OCI-LY3 (cell line): ENCODE measurements at regions not wholly inside any gene's neighbourhood (a gene's known extent, or its start where the extent isn't known, plus 50 kb on each side); places are given as distances from the start of the nearest gene placed in this dataset.

Experiments
- H2AFZ ChIP-seq: fragments of 200-600, 300-600 bp; shearing (Covaris generic); 2 replicates; pipeline ENCODE4 v1.6.0; 2014; ENCODE audit warnings: antibody characterized with exemption, low read depth, low read length
- H3K27ac ChIP-seq: fragments of 200-600, 300-600 bp; sonication (generic); 2 replicates; pipeline ENCODE4 v1.5.1; 2014; ENCODE audit warnings: mild to moderate bottlenecking, low read length, moderate library complexity, mixed read lengths
- H3K27me3 ChIP-seq: fragments of 200-600, 300-600 bp; sonication (generic); 2 replicates; pipeline ENCODE4 v1.6.1; 2014; ENCODE audit warnings: low read depth, low read length, mixed read lengths
- H3K36me3 ChIP-seq: fragments of 200-600, 300-600 bp; sonication (generic); replicated peaks from 2 replicates; pipeline ENCODE3; 2014; ENCODE audit warnings: low read depth, low read length, mixed read lengths
- H3K4me1 ChIP-seq: fragments of 300-600, 200-600 bp; sonication (generic); 2 replicates; pipeline ENCODE4 v1.6.1; 2014; ENCODE audit warnings: low read length, mixed read lengths
- H3K4me2 ChIP-seq: fragments of 200-600, 300-600 bp; sonication (generic); 2 replicates; pipeline ENCODE4 v1.6.1; 2014; ENCODE audit warnings: low read length, mixed read lengths
- H3K4me3 ChIP-seq: fragments of 300-600, 200-600 bp; sonication (generic); 2 replicates; pipeline ENCODE4 v1.5.1; 2014; ENCODE audit warnings: antibody characterized with exemption, mild to moderate bottlenecking, low read length, moderate library complexity
- H3K79me2 ChIP-seq: fragments of 300-600, 200-600 bp; shearing (Covaris generic); 2 replicates; pipeline ENCODE4 v1.6.1; 2014; ENCODE audit warnings: mild to moderate bottlenecking, low read length, mixed read lengths
- H3K9ac ChIP-seq: fragments of 300-600, 200-600 bp; shearing (Covaris generic); 2 replicates; pipeline ENCODE4 v1.6.0; 2014; ENCODE audit warnings: mild to moderate bottlenecking, low read length, moderate library complexity
- H3K9me3 ChIP-seq: fragments of 200-600, 300-600 bp; shearing (Covaris generic); 2 replicates; pipeline ENCODE4 v1.6.1; 2014; ENCODE audit warnings: low read length, mixed read lengths; ENCODE audit not compliant: insufficient read depth
- H4K20me1 ChIP-seq: fragments of 200-600, 300-600 bp; sonication (generic); 2 replicates; pipeline ENCODE4 v1.6.1; 2016; ENCODE audit warnings: low read length, mixed read lengths; ENCODE audit not compliant: insufficient read depth
- CTCF ChIP-seq: fragments of 200-600, 300-600 bp; sonication (generic); IDR thresholded peaks from 2 replicates; pipeline ENCODE4 v1.5.1; 2014; ENCODE audit warnings: antibody characterized with exemption, low read length, low read depth
- EZH2phosphoT487 ChIP-seq: fragments of 200-600 bp; shearing (Covaris generic); IDR thresholded peaks from 2 replicates; pipeline ENCODE4 v1.6.1; 2018; ENCODE audit warnings: antibody characterized with exemption, mixed run types, low read depth

- Histone ChIP-seq H3K9me3 (no peaks in the 10 kb centered on the region), H3K4me1 (peaks cover 4% of the 10 kb centered on the region; the same call in 1 of the 2 replicates), H3K4me3 (no peak overlapping the region), H3K4me2 (no peak overlapping the region), H4K20me1 (no peaks in the 10 kb centered on the region), H3K27ac (no peak overlapping the region), H2AFZ (no peak overlapping the region; the same call in 1 of the 2 replicates), H3K36me3 (no peaks in the 10 kb centered on the region), H3K79me2 (no peaks in the 10 kb centered on the region), H3K27me3 (no peaks in the 10 kb centered on the region), H3K9ac (no peak overlapping the region)
- no peak for TF ChIP-seq EZH2phosphoT487
- TF ChIP-seq CTCF = no peak
These were observed 66.9 kb upstream of the INPP4B start for GRCh38 chr4:142913034-142913433.

GRCh38 chr4:142913461-142914030 lies 67.4 kb upstream of the INPP4B start:
- Histone ChIP-seq H3K79me2 (no peaks in the 10 kb centered on the region), H3K36me3 (no peaks in the 10 kb centered on the region), H3K4me1 (peaks cover 4% of the 10 kb centered on the region; the same call in 1 of the 2 replicates), H3K4me2 (no peak overlapping the region), H3K27me3 (no peaks in the 10 kb centered on the region), H3K9ac (no peak overlapping the region), H4K20me1 (no peaks in the 10 kb centered on the region), H2AFZ (no peak overlapping the region), H3K4me3 (no peak overlapping the region), H3K9me3 (no peaks in the 10 kb centered on the region), H3K27ac (no peak overlapping the region)
- TF ChIP-seq CTCF (no peak), EZH2phosphoT487 (no peak)

DNA sequence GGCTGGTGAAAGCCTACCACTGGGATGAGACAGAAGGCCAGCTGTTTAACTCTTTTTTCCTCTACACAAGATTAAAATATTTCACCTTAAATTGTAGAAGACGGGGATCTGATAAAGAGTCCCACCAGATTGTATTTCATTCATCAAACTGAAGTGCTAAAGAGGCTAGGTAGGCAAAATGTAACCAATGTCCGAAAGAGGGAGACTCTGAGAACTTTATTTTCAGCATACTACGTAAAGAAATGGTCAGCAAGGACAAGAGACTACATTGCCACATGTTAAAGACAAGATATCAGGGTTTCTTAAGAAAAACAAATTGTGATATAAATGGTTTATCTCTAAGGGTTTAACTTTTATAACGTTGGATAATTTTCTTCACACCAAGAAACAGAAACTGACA lies 71.6 kb upstream of the INPP4B start:
- Histone ChIP-seq H3K4me2 (no peak overlapping the region), H2AFZ (no peak overlapping the region), H3K9me3 (no peaks in the 10 kb centered on the region), H3K36me3 (no peaks in the 10 kb centered on the region), H3K27me3 (no peaks in the 10 kb centered on the region), H3K79me2 (no peaks in the 10 kb centered on the region), H4K20me1 (no peaks in the 10 kb centered on the region), H3K9ac (no peak overlapping the region), H3K4me3 (no peak overlapping the region), H3K27ac (no peak overlapping the region), H3K4me1 (peaks cover 4% of the 10 kb centered on the region; the same call in 1 of the 2 replicates)
- TF ChIP-seq EZH2phosphoT487 (no peak), CTCF (peak; percentile 20)

DNA sequence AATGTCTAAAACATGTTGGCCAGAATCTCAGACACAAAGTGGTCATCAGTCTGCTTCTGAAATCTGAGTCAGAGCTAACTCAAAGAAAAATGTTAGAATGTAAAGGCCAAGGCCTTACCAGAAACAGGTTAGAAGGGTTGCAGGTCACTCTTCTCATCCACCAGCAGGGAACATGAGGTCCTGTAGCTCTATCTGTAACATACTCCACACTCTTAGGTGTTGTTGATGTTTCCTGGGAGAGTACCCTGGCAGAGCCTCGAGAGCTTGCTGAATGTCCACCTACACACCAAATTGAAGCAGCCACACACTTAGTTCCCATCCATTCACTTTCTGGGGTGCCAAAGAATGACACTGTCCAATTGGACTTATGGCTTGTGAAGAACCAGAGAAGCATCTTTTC lies 76.6 kb upstream of the INPP4B start:
- H3K4me2 ChIP-seq = no peak overlapping the region
- no peaks in the 10 kb centered on the region for H3K9me3 ChIP-seq
- no peak overlapping the region for H2AFZ ChIP-seq
- H4K20me1 ChIP-seq = no peaks in the 10 kb centered on the region
- H3K4me3 ChIP-seq = no peak overlapping the region
- no peaks in the 10 kb centered on the region for H3K79me2 ChIP-seq
- H3K27ac ChIP-seq = no peak overlapping the region
- no peak for TF ChIP-seq EZH2phosphoT487
- no peak for TF ChIP-seq CTCF
- H3K36me3 ChIP-seq = no peaks in the 10 kb centered on the region
- H3K27me3 ChIP-seq = no peaks in the 10 kb centered on the region
- H3K9ac ChIP-seq = no peak overlapping the region
- no peaks in the 10 kb centered on the region for H3K4me1 ChIP-seq
